A673 (cell line): ENCODE measurements at regions not wholly inside any gene's neighbourhood (a gene's known extent, or its start where the extent isn't known, plus 50 kb on each side); places are given as distances from the start of the nearest gene placed in this dataset.

Experiments
- BruUV-seq: library from RNA; stranded (reverse); fragments of 400-500 nt; replicated peaks from 2 replicates; lab custom pipeline; 2021; lab: Mats Ljungman, UMichigan
- CTCF ChIA-PET: fragments of 300-600 bp; sonication (Branson Sonifier 250); formaldehyde crosslinking; loops from one replicate; lab custom pipeline; 2022; ENCODE audit warnings: antibody characterized with exemption; lab: Charles Lee
- POLR2A ChIA-PET: fragments of 300-600 bp; sonication (Branson Sonifier 250); formaldehyde crosslinking; loops from one replicate; lab custom pipeline; 2022; ENCODE audit warnings: antibody characterized with exemption; ENCODE audit not compliant: low non-redundant PET; lab: Charles Lee
- DNase-seq: peaks from one replicate; pipeline ENCODE4 v3.0.0-alpha.2; 2015; ENCODE audit warnings: low spot score
- H3K27ac ChIP-seq: fragments of 200-600 bp; sonication (generic); 2 replicates; pipeline ENCODE4 v1.5.1; 2016; ENCODE audit warnings: mixed run types, low read depth, mild to moderate bottlenecking, mixed read lengths, antibody characterized with exemption, low read length; ENCODE audit not compliant: poor library complexity, severe bottlenecking
- H3K27me3 ChIP-seq: fragments of 200-600 bp; sonication (generic); replicated peaks from 2 replicates; pipeline ENCODE4 v1.6.1; 2017; ENCODE audit warnings: mixed run types, low read depth, mild to moderate bottlenecking, mixed read lengths, antibody characterized with exemption, low read length; ENCODE audit not compliant: insufficient read depth, poor library complexity
- H3K36me3 ChIP-seq: fragments of 200-600 bp; sonication (generic); 2 replicates; pipeline ENCODE4 v1.6.1; 2016; ENCODE audit warnings: mixed run types, mild to moderate bottlenecking, mixed read lengths, antibody characterized with exemption, low read length; ENCODE audit not compliant: insufficient read depth, poor library complexity, severe bottlenecking
- H3K4me1 ChIP-seq: fragments of 200-600 bp; sonication (generic); 2 replicates; pipeline ENCODE4 v1.6.1; 2017; ENCODE audit warnings: mixed run types, mild to moderate bottlenecking, mixed read lengths, antibody characterized with exemption, low read length; ENCODE audit not compliant: insufficient read depth, poor library complexity, severe bottlenecking
- H3K4me3 ChIP-seq: fragments of 200-600 bp; sonication (generic); 2 replicates; pipeline ENCODE4 v1.5.1; 2016; ENCODE audit warnings: low read depth, mixed run types, mild to moderate bottlenecking, mixed read lengths, low read length; ENCODE audit not compliant: poor library complexity, severe bottlenecking
- H3K9me3 ChIP-seq: fragments of 200-600 bp; sonication (generic); 2 replicates; pipeline ENCODE4 v1.6.1; 2016; ENCODE audit warnings: mixed run types, low read depth, mild to moderate bottlenecking, mixed read lengths, antibody characterized with exemption, low read length; ENCODE audit not compliant: poor library complexity, severe bottlenecking
- CTCF ChIP-seq: fragments of 300-800, 200-600 bp; sonication (generic); conservative IDR thresholded peaks from 2 replicates; pipeline ENCODE4 v1.5.1; 2017; ENCODE audit warnings: low read depth, mild to moderate bottlenecking, antibody characterized with exemption, low read length, moderate library complexity, mixed read lengths
- EZH2 ChIP-seq: fragments of 200-600 bp; sonication (generic); IDR thresholded peaks from 2 replicates; pipeline ENCODE4 v1.6.1; 2017; ENCODE audit warnings: borderline replicate concordance, low read depth, mild to moderate bottlenecking, mixed read lengths, antibody characterized with exemption, low read length; ENCODE audit not compliant: poor library complexity, severe bottlenecking
- intact Hi-C: fragments of 100-400 bp; cut with micrococcal nuclease; formaldehyde crosslinking; loops from one replicate; pipeline ENCODE4 v1.10.0; 2022; ENCODE audit not compliant: unreplicated experiment

GRCh38 chr7:79612022-79612421 is 158.6 kb upstream of the MAGI2 start:
- POLR2A ChIA-PET = no interaction called here

GRCh38 chr7:79610748-79611304 is 157.4 kb upstream of the MAGI2 start:
- BruUV-seq = no TSS peak
- TF ChIP-seq EZH2 (no peak), CTCF (no peak)
- CTCF ChIA-PET = no interaction called here

More at GRCh38 chr7:79612022-79612421, 158.6 kb upstream of the MAGI2 start:
- no peaks in the 10 kb centered on the region for H3K9me3 ChIP-seq
- no peak overlapping the region for H3K27ac ChIP-seq
- no peak for TF ChIP-seq CTCF
- H3K4me1 ChIP-seq = no peaks in the 10 kb centered on the region
- intact Hi-C loops = no loop called here
- DNase-seq = no peak
- peaks cover 2% of the 10 kb centered on the region for H3K27me3 ChIP-seq
- no peaks in the 10 kb centered on the region for H3K36me3 ChIP-seq
- CTCF ChIA-PET = no interaction called here
- no TSS peak for BruUV-seq
- H3K4me3 ChIP-seq = no peak overlapping the region

GRCh38 chr7:79610313-79610712 is 156.8 kb upstream of the MAGI2 start:
- no peak for TF ChIP-seq CTCF
- no peak for TF ChIP-seq EZH2
- intact Hi-C loops = no loop called here
- no TSS peak for BruUV-seq
- Histone ChIP-seq H3K4me1 (no peaks in the 10 kb centered on the region), H3K27me3 (peaks cover 1% of the 10 kb centered on the region), H3K27ac (no peak overlapping the region), H3K36me3 (no peaks in the 10 kb centered on the region), H3K4me3 (no peak overlapping the region), H3K9me3 (no peaks in the 10 kb centered on the region)
- DNase-seq = no peak
- POLR2A ChIA-PET = no interaction called here
- CTCF ChIA-PET = no interaction called here

More at GRCh38 chr7:79610748-79611304, 157.4 kb upstream of the MAGI2 start:
- H3K4me3 ChIP-seq = no peak overlapping the region
- H3K27ac ChIP-seq = no peak overlapping the region
- H3K27me3 ChIP-seq = peaks cover 2% of the 10 kb centered on the region
- DNase-seq = no peak
- H3K4me1 ChIP-seq = no peaks in the 10 kb centered on the region
- POLR2A ChIA-PET = no interaction called here
- intact Hi-C loops = no loop called here
- H3K9me3 ChIP-seq = no peaks in the 10 kb centered on the region
- no peaks in the 10 kb centered on the region for H3K36me3 ChIP-seq
